H1 (cell line): ENCODE measurements at regions not wholly inside any gene's neighbourhood (a gene's known extent, or its start where the extent isn't known, plus 50 kb on each side); places are given as distances from the start of the nearest gene placed in this dataset.

Experiments used
- CTCF ChIA-PET: fragments of 300-600 bp; sonication (Branson Sonifier 250); formaldehyde crosslinking; loops from one replicate; lab custom pipeline; 2021; ENCODE audit not compliant: partially characterized antibody; lab: Charles Lee
- POLR2A ChIA-PET: fragments of 300-600 bp; sonication (Branson Sonifier 250); formaldehyde crosslinking; loops from one replicate; lab custom pipeline; 2021; ENCODE audit warnings: inconsistent platforms; ENCODE audit not compliant: partially characterized antibody; lab: Charles Lee
- DNase-seq, 2 experiments: peaks; one replicate each; pipeline versions ENCODE4 v3.0.0 to v3.0.0-alpha.2; 2010 to 2022; ENCODE audit warnings: low spot score in 2 of 2, low read depth in 1 of 2, mixed read lengths in 1 of 2
- FAIRE-seq: peaks from 2 replicates; lab custom pipeline; 2011; peaks lifted over from hg19 to GRCh38; lab: Jason Lieb, UNC
- H2AFZ ChIP-seq: 2 replicates; pipeline ENCODE4 v1.8.1; 2012; ENCODE audit warnings: low read length, inconsistent platforms
- H2AK5ac ChIP-seq: 2 replicates; pipeline ENCODE4 v1.6.1; 2013; ENCODE audit warnings: low read depth, low read length
- H2BK120ac ChIP-seq: replicated peaks from 2 replicates; pipeline ENCODE3; 2013; ENCODE audit warnings: low read depth, low read length, inconsistent platforms
- H2BK12ac ChIP-seq: 2 replicates; pipeline ENCODE4 v1.6.1; 2013; ENCODE audit warnings: low read depth, low read length
- H2BK15ac ChIP-seq: 2 replicates; pipeline ENCODE4 v1.6.1; 2013; ENCODE audit warnings: low read length
- H2BK20ac ChIP-seq: 2 replicates; pipeline ENCODE4 v1.6.1; 2013; ENCODE audit warnings: low read length
- H2BK5ac ChIP-seq: 2 replicates; pipeline ENCODE4 v1.6.1; 2013; ENCODE audit warnings: low read depth, low read length
- H3K14ac ChIP-seq: 2 replicates; pipeline ENCODE4 v1.6.1; 2013; ENCODE audit warnings: inconsistent platforms; ENCODE audit not compliant: insufficient read length
- H3K18ac ChIP-seq: 2 replicates; pipeline ENCODE4 v1.6.1; 2013; ENCODE audit warnings: low read length; ENCODE audit errors: extremely low read depth
- H3K23ac ChIP-seq: 2 replicates; pipeline ENCODE4 v1.6.1; 2013; ENCODE audit warnings: inconsistent platforms; ENCODE audit not compliant: insufficient read length
- H3K23me2 ChIP-seq: 2 replicates; pipeline ENCODE4 v1.6.1; 2013; ENCODE audit warnings: low read depth, low read length
- H3K27ac ChIP-seq: 2 replicates; pipeline ENCODE4 v1.6.1; 2011; ENCODE audit warnings: low read depth, low read length, inconsistent platforms
- H3K27me3 ChIP-seq, 4 experiments: replicated peaks in 1 of 4; 1 replicate in 1 of 4; 2 replicates in 3 of 4; pipeline versions ENCODE4 v1.6.1 to v1.8.1; 2011 to 2013; ENCODE audit warnings: low read length in 3 of 4, mild to moderate bottlenecking in 3 of 4, inconsistent platforms in 2 of 4, mixed read lengths in 2 of 4, moderate library complexity in 1 of 4; ENCODE audit not compliant: control insufficient read depth in 3 of 4, insufficient read depth in 3 of 4; ENCODE audit errors: extremely low read depth in 1 of 4
- H3K36me3 ChIP-seq, 4 experiments: 2 replicates each; pipeline versions ENCODE4 v1.6.1 to v1.8.1; 2011 to 2013; ENCODE audit warnings: mild to moderate bottlenecking in 4 of 4, low read length in 3 of 4, moderate library complexity in 2 of 4, control low read depth in 1 of 4, inconsistent platforms in 1 of 4; ENCODE audit not compliant: insufficient read depth in 4 of 4, control insufficient read depth in 2 of 4
- H3K4ac ChIP-seq: replicated peaks from 2 replicates; pipeline ENCODE3; 2013; ENCODE audit warnings: low read length, low read depth, mixed read lengths, inconsistent platforms; ENCODE audit not compliant: insufficient read length
- H3K4me1 ChIP-seq, 4 experiments: replicated peaks in 1 of 4; 1 replicate in 1 of 4; 2 replicates in 3 of 4; pipeline versions ENCODE4 v1.6.1 to v1.8.1; 2011 to 2013; ENCODE audit warnings: low read length in 3 of 4, inconsistent platforms in 2 of 4, mixed read lengths in 1 of 4; ENCODE audit not compliant: insufficient read depth in 4 of 4, control insufficient read depth in 3 of 4
- H3K4me2 ChIP-seq, 2 experiments: 2 replicates each; pipeline versions ENCODE4 v1.6.1 to v1.8.1; 2011 to 2013; ENCODE audit warnings: low read depth in 2 of 2, low read length in 2 of 2, control low read depth in 1 of 2, inconsistent platforms in 1 of 2, mild to moderate bottlenecking in 1 of 2; ENCODE audit not compliant: insufficient read depth in 1 of 2
- H3K4me3 ChIP-seq, 4 experiments: fragments of 200-600, 300-600 bp in 1 of 4; sonication (generic), shearing (Covaris generic), sonication (Bioruptor Twin) in 1 of 4; 2 replicates each; pipeline versions ENCODE4 v1.5.1 to v1.8.1; 2011 to 2016; ENCODE audit warnings: low read length in 4 of 4, low read depth in 3 of 4, control low read depth in 2 of 4, inconsistent platforms in 2 of 4, mild to moderate bottlenecking in 2 of 4, mixed read lengths in 1 of 4, moderate library complexity in 1 of 4; ENCODE audit not compliant: insufficient read depth in 2 of 4; ENCODE audit errors: extremely low read depth in 1 of 4
- H3K56ac ChIP-seq: replicated peaks from 2 replicates; pipeline ENCODE3; 2013; ENCODE audit warnings: low read depth, mild to moderate bottlenecking, mixed read lengths, low read length, inconsistent platforms; ENCODE audit not compliant: insufficient read length
- H3K79me1 ChIP-seq: 2 replicates; pipeline ENCODE4 v1.6.1; 2013; ENCODE audit warnings: low read depth, low read length, control low read depth
- H3K79me2 ChIP-seq, 2 experiments: 2 replicates each; pipeline versions ENCODE4 v1.6.1 to v1.8.1; 2012 to 2013; ENCODE audit warnings: low read length in 2 of 2, mild to moderate bottlenecking in 2 of 2, inconsistent platforms in 1 of 2; ENCODE audit not compliant: insufficient read depth in 2 of 2, control insufficient read depth in 1 of 2
- H3K9ac ChIP-seq, 4 experiments: replicated peaks in 1 of 4; 1 replicate in 1 of 4; 2 replicates in 3 of 4; pipeline versions ENCODE4 v1.6.1 to v1.8.1; 2011 to 2013; ENCODE audit warnings: low read depth in 3 of 4, low read length in 3 of 4, control low read depth in 2 of 4, mild to moderate bottlenecking in 2 of 4, moderate library complexity in 2 of 4, inconsistent platforms in 1 of 4; ENCODE audit errors: extremely low read depth in 1 of 4
- H3K9me3 ChIP-seq, 2 experiments: 2 replicates each; pipeline versions ENCODE4 v1.6.1 to v1.8.1; 2012 to 2013; ENCODE audit warnings: mild to moderate bottlenecking in 2 of 2, moderate library complexity in 2 of 2, control low read depth in 1 of 2, inconsistent platforms in 1 of 2, low read depth in 1 of 2, low read length in 1 of 2, mixed read lengths in 1 of 2; ENCODE audit not compliant: insufficient read depth in 2 of 2
- H4K20me1 ChIP-seq, 2 experiments: replicated peaks in 1 of 2; 2 replicates each; pipeline versions ENCODE3 to v1.8.1; 2011 to 2013; ENCODE audit warnings: inconsistent platforms in 2 of 2, low read length in 2 of 2, mild to moderate bottlenecking in 1 of 2; ENCODE audit not compliant: insufficient read depth in 2 of 2, control insufficient read depth in 1 of 2
- H4K5ac ChIP-seq: 2 replicates; pipeline ENCODE4 v1.6.1; 2013; ENCODE audit warnings: low read length, low read depth, mixed read lengths, inconsistent platforms; ENCODE audit not compliant: insufficient read length
- H4K8ac ChIP-seq: 2 replicates; pipeline ENCODE4 v1.8.0; 2013; ENCODE audit warnings: mild to moderate bottlenecking, moderate library complexity, low read length, inconsistent platforms; ENCODE audit not compliant: insufficient read depth; ENCODE audit errors: extremely low read depth
- H4K91ac ChIP-seq: replicated peaks from 2 replicates; pipeline ENCODE3; 2013; ENCODE audit warnings: low read length, mixed read lengths, inconsistent platforms; ENCODE audit not compliant: insufficient read length
- CBX8 ChIP-seq: fragments of 300-800, 300-1000 bp; sonication (generic); IDR thresholded peaks from 2 replicates; pipeline ENCODE4 v1.7.1; 2016; ENCODE audit warnings: low read depth, low read length, borderline replicate concordance
- CHD1 ChIP-seq: IDR thresholded peaks from 2 replicates; pipeline ENCODE4 v1.6.1; 2012; ENCODE audit warnings: low read depth, low read length, improper control_type of control experiment
- EZH2 ChIP-seq: fragments of 200-600 bp; sonication (generic); IDR thresholded peaks from 2 replicates; pipeline ENCODE4 v1.7.1; 2012; ENCODE audit warnings: low read depth, mild to moderate bottlenecking, moderate library complexity, low read length, inconsistent platforms; ENCODE audit not compliant: severe bottlenecking
- GABPA ChIP-seq: IDR thresholded peaks from 2 replicates; pipeline ENCODE4 v1.6.1; 2011; ENCODE audit warnings: mild to moderate bottlenecking, low read length, moderate library complexity, borderline replicate concordance; ENCODE audit not compliant: insufficient read depth
- JUN ChIP-seq: IDR thresholded peaks from 2 replicates; pipeline ENCODE4 v1.6.1; 2011; ENCODE audit warnings: low read depth, mild to moderate bottlenecking, improper control_type of control experiment, low read length
- MAFK ChIP-seq: IDR thresholded peaks from 2 replicates; pipeline ENCODE4 v1.6.1; 2012; ENCODE audit warnings: low read depth, mild to moderate bottlenecking, improper control_type of control experiment, low read length
- SAP30 ChIP-seq: fragments of 300-600 bp; sonication (generic); IDR thresholded peaks from 2 replicates; pipeline ENCODE4 v1.7.1; 2012; ENCODE audit warnings: low read length, moderate library complexity, mild to moderate bottlenecking, inconsistent platforms; ENCODE audit not compliant: insufficient read depth, insufficient replicate concordance
- SP4 ChIP-seq: IDR thresholded peaks from 2 replicates; pipeline ENCODE4 v1.6.1; 2012; ENCODE audit warnings: low read length, inconsistent platforms
- YY1 ChIP-seq: IDR thresholded peaks from 2 replicates; pipeline ENCODE4 v1.6.1; 2011; ENCODE audit warnings: low read depth, mild to moderate bottlenecking, low read length
- WGBS, 2 experiments: shearing (Covaris generic) in 1 of 2; methylation state at CpG; one replicate each; pipeline versions ENCODE4 v1.1.6 to v1.1.7; 2013 to 2015; ENCODE audit warnings: low lambda C conversion rate in 2 of 2, mixed read lengths in 2 of 2, inconsistent platforms in 1 of 2, low coverage in 1 of 2, missing lambda C conversion rate in 1 of 2; ENCODE audit not compliant: insufficient replicate concordance in 2 of 2, insufficient coverage in 1 of 2, insufficient read length in 1 of 2; ENCODE audit errors: extremely low coverage in 1 of 2, missing lambda C conversion rate in 1 of 2; 5-methylcytosine and 5-hydroxymethylcytosine counted together
- TF ChIP-seq, protein P1 (sequence below): IDR thresholded peaks from 2 replicates; pipeline ENCODE4 v1.6.1; 2011; ENCODE audit warnings: low read length, improper control_type of control experiment
- TF ChIP-seq, protein P2 (sequence below): IDR thresholded peaks from 2 replicates; pipeline ENCODE4 v1.6.1; 2011; ENCODE audit warnings: low read depth, mild to moderate bottlenecking, low read length; ENCODE audit not compliant: insufficient read depth

DNA sequence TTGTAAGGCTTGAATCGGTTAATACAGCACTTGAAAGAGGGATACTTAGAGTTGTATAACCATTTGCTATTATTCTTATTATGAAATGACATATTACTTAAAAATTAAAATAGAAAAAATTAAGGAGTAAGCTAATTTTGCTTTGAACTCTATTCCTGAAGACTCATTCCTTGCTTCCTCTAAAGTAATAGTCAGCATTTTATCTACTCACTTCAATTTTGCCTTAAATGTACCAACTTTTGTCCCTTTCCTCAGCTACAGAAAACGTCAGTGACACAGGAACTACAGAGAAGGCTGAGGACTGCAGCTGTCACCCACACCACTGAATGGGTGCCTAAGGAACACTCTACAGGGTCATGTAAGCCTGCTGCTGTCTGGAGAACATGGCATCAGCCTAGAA lies 80.7 kb upstream of the OSR1 start:
- no peaks in the 10 kb centered on the region for H3K79me2 ChIP-seq
- H3K4me1 ChIP-seq: no peaks in the 10 kb centered on the region
- no peaks in the 10 kb centered on the region for H3K9me3 ChIP-seq
- no peak overlapping the region for H3K23ac ChIP-seq
- no peaks in the 10 kb centered on the region for H3K36me3 ChIP-seq
- H3K23me2 ChIP-seq: no peaks in the 10 kb centered on the region
- no peak overlapping the region for H3K4me3 ChIP-seq
- FAIRE-seq: no peak
- H4K8ac ChIP-seq: no peak overlapping the region
- H3K4me2 ChIP-seq: no peak overlapping the region
- no peak overlapping the region for H2BK5ac ChIP-seq
- POLR2A ChIA-PET: interaction anchor here (0.8 kb wide), 1 partner anchor 8 kb away, joined by 3 read pairs; no protein-coding TSS in a partner anchor
- no peak overlapping the region for H2BK12ac ChIP-seq
- no peak overlapping the region for H3K56ac ChIP-seq
- no peaks in the 10 kb centered on the region for H4K20me1 ChIP-seq
- no peaks in the 10 kb centered on the region for H3K27me3 ChIP-seq
- no peak overlapping the region for H3K27ac ChIP-seq
- no peak overlapping the region for H3K18ac ChIP-seq
- TF ChIP-seq CHD1 (no peak), EZH2 (no peak), JUN (no peak), GABPA (no peak), CBX8 (no peak), MAFK (no peak), SAP30 (no peak), SP4 (no peak), YY1 (no peak)
- TF ChIP-seq, protein P1, sequence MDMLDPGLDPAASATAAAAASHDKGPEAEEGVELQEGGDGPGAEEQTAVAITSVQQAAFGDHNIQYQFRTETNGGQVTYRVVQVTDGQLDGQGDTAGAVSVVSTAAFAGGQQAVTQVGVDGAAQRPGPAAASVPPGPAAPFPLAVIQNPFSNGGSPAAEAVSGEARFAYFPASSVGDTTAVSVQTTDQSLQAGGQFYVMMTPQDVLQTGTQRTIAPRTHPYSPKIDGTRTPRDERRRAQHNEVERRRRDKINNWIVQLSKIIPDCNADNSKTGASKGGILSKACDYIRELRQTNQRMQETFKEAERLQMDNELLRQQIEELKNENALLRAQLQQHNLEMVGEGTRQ: no peak
- TF ChIP-seq, protein P2, sequence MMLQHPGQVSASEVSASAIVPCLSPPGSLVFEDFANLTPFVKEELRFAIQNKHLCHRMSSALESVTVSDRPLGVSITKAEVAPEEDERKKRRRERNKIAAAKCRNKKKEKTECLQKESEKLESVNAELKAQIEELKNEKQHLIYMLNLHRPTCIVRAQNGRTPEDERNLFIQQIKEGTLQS: no peak
- TF ChIP-seq, all 59 proteins: peak for 0
- 88% methylated on average over 2 of the region's 2 CpGs; no CpG with 5 or more reads in 1 of the 2 experiments for whole genome bisulfite sequencing, 2 experiments
- H4K91ac ChIP-seq: no peak overlapping the region
- DNase-seq: no peak
- no peak overlapping the region for H3K9ac ChIP-seq
- no peak overlapping the region for H3K14ac ChIP-seq
- no peak overlapping the region for H2AFZ ChIP-seq
- H4K5ac ChIP-seq: no peak overlapping the region
- no peak overlapping the region for H2BK15ac ChIP-seq
- no peak overlapping the region for H2AK5ac ChIP-seq
- no peak overlapping the region for H2BK20ac ChIP-seq
- CTCF ChIA-PET: interaction anchor here (0.8 kb wide), 1 partner anchor 24 kb away, joined by 3 read pairs; no protein-coding TSS in a partner anchor
- H3K79me1 ChIP-seq: no peaks in the 10 kb centered on the region
- H2BK120ac ChIP-seq: no peak overlapping the region
- H3K4ac ChIP-seq: no peak overlapping the region
